H9 (cell line): ENCODE measurements at regions not wholly inside any gene's neighbourhood (a gene's known extent, or its start where the extent isn't known, plus 50 kb on each side); places are given as distances from the start of the nearest gene placed in this dataset.

Experiments
- DNase-seq: peaks from one replicate; pipeline ENCODE4 v3.0.0-alpha.2; 2017
- H2AFZ ChIP-seq: one replicate; pipeline ENCODE4 v1.6.1; 2013; ENCODE audit warnings: mild to moderate bottlenecking, low read length, control low read depth, moderate library complexity
- H2AK5ac ChIP-seq: 2 replicates; pipeline ENCODE4 v1.6.1; 2013; ENCODE audit warnings: low read length, control low read depth, mixed read lengths; ENCODE audit not compliant: insufficient read length
- H2BK120ac ChIP-seq: one replicate; pipeline ENCODE4 v1.6.1; 2013; ENCODE audit warnings: low read depth, mild to moderate bottlenecking, low read length, control low read depth, inconsistent platforms; ENCODE audit not compliant: poor library complexity, severe bottlenecking
- H2BK12ac ChIP-seq: 2 replicates; pipeline ENCODE4 v1.6.1; 2013; ENCODE audit warnings: low read length, control low read depth, mixed read lengths, low read depth; ENCODE audit not compliant: insufficient read length
- H2BK15ac ChIP-seq: 2 replicates; pipeline ENCODE4 v1.6.1; 2013; ENCODE audit warnings: low read depth, low read length, control low read depth
- H2BK20ac ChIP-seq: one replicate; pipeline ENCODE4 v1.6.1; 2013; ENCODE audit warnings: low read depth, mild to moderate bottlenecking, low read length, control low read depth, inconsistent platforms; ENCODE audit not compliant: poor library complexity, severe bottlenecking
- H2BK5ac ChIP-seq: 2 replicates; pipeline ENCODE4 v1.6.1; 2013; ENCODE audit warnings: low read length, control low read depth, mixed read lengths; ENCODE audit not compliant: insufficient read length
- H3K14ac ChIP-seq: 2 replicates; pipeline ENCODE4 v1.6.1; 2013; ENCODE audit warnings: low read length, control low read depth; ENCODE audit not compliant: insufficient read depth
- H3K18ac ChIP-seq: 2 replicates; pipeline ENCODE4 v1.6.1; 2013; ENCODE audit warnings: low read depth, mild to moderate bottlenecking, mixed read lengths, low read length, control low read depth; ENCODE audit not compliant: insufficient read length
- H3K23ac ChIP-seq: 2 replicates; pipeline ENCODE4 v1.6.1; 2013; ENCODE audit warnings: low read length, control low read depth, mixed read lengths, low read depth; ENCODE audit not compliant: insufficient read length
- H3K23me2 ChIP-seq: 2 replicates; pipeline ENCODE4 v1.6.1; 2013; ENCODE audit warnings: low read depth, mild to moderate bottlenecking, mixed read lengths, low read length, control low read depth; ENCODE audit not compliant: insufficient read length, poor library complexity, severe bottlenecking
- H3K27ac ChIP-seq: 2 replicates; pipeline ENCODE4 v1.5.1; 2013; ENCODE audit warnings: low read length, control low read depth, mixed read lengths, low read depth; ENCODE audit not compliant: insufficient read length
- H3K27me3 ChIP-seq: 2 replicates; pipeline ENCODE4 v1.6.1; 2013; ENCODE audit warnings: low read length, control low read depth, inconsistent platforms; ENCODE audit not compliant: insufficient read depth
- H3K4ac ChIP-seq: 2 replicates; pipeline ENCODE4 v1.6.1; 2013; ENCODE audit warnings: low read depth, mild to moderate bottlenecking, control low read depth, inconsistent platforms, low read length, moderate library complexity
- H3K4me1 ChIP-seq: 2 replicates; pipeline ENCODE4 v1.6.1; 2013; ENCODE audit warnings: low read length, control low read depth, inconsistent platforms; ENCODE audit not compliant: insufficient read depth
- H3K4me2 ChIP-seq: 2 replicates; pipeline ENCODE4 v1.6.1; 2013; ENCODE audit warnings: low read length, control low read depth, mixed read lengths; ENCODE audit not compliant: insufficient read length, insufficient read depth
- H3K56ac ChIP-seq: 2 replicates; pipeline ENCODE4 v1.6.1; 2013; ENCODE audit warnings: low read depth, mild to moderate bottlenecking, mixed read lengths, low read length, control low read depth; ENCODE audit not compliant: insufficient read length
- H3K79me1 ChIP-seq: 2 replicates; pipeline ENCODE4 v1.6.1; 2013; ENCODE audit warnings: low read depth, mild to moderate bottlenecking, moderate library complexity, low read length, control low read depth, inconsistent platforms; ENCODE audit not compliant: insufficient read depth, poor library complexity, severe bottlenecking
- H3K79me2 ChIP-seq: 2 replicates; pipeline ENCODE4 v1.6.1; 2013; ENCODE audit warnings: low read length, control low read depth, inconsistent platforms; ENCODE audit not compliant: insufficient read depth
- H3K9ac ChIP-seq: 2 replicates; pipeline ENCODE4 v1.6.1; 2013; ENCODE audit warnings: low read length, control low read depth, mixed read lengths; ENCODE audit not compliant: insufficient read length; ENCODE audit errors: extremely low read depth
- H3K9me3 ChIP-seq: one replicate; pipeline ENCODE4 v1.6.1; 2013; ENCODE audit warnings: low read depth, low read length, inconsistent platforms; ENCODE audit not compliant: control insufficient read depth
- H3T11ph ChIP-seq: one replicate; pipeline ENCODE4 v1.6.1; 2013; ENCODE audit warnings: mild to moderate bottlenecking, low read length, control low read depth, inconsistent platforms
- H4K20me1 ChIP-seq: one replicate; pipeline ENCODE4 v1.6.1; 2013; ENCODE audit not compliant: control insufficient read depth, insufficient read length, insufficient read depth
- H4K5ac ChIP-seq: 2 replicates; pipeline ENCODE4 v1.6.1; 2013; ENCODE audit warnings: low read depth, mild to moderate bottlenecking, mixed read lengths, low read length, control low read depth; ENCODE audit not compliant: insufficient read length
- H4K8ac ChIP-seq: replicated peaks from 2 replicates; pipeline ENCODE4 v1.6.1; 2013; ENCODE audit warnings: low read length, control low read depth, mixed read lengths, low read depth; ENCODE audit not compliant: insufficient read length
- H4K91ac ChIP-seq: 2 replicates; pipeline ENCODE4 v1.6.1; 2013; ENCODE audit warnings: low read depth, mild to moderate bottlenecking, moderate library complexity, mixed read lengths, low read length, control low read depth; ENCODE audit not compliant: insufficient read length
- H3K27ac Mint-ChIP-seq, 3 experiments: 2 replicates in 2 of 3; 3 replicates in 1 of 3; pipeline ENCODE4 v1.8.0; 2020 to 2021; ENCODE audit warnings: mixed read lengths in 3 of 3, mild to moderate bottlenecking in 1 of 3, moderate library complexity in 1 of 3
- H3K27me3 Mint-ChIP-seq: 2 replicates; pipeline ENCODE4 v1.8.0; 2021; ENCODE audit warnings: low read depth, mild to moderate bottlenecking, moderate library complexity, mixed read lengths
- H3K36me3 Mint-ChIP-seq, 3 experiments: 2 replicates in 2 of 3; 3 replicates in 1 of 3; pipeline ENCODE4 v1.8.0; 2020 to 2021; ENCODE audit warnings: low read depth in 3 of 3, mixed read lengths in 3 of 3; ENCODE audit not compliant: insufficient read depth in 1 of 3
- H3K4me1 Mint-ChIP-seq, 2 experiments: 2 replicates each; pipeline ENCODE4 v1.8.0; 2020; ENCODE audit warnings: mixed read lengths in 2 of 2
- H3K4me3 Mint-ChIP-seq, 2 experiments: 2 replicates in 1 of 2; 3 replicates in 1 of 2; pipeline ENCODE4 v1.8.0; 2020 to 2021; ENCODE audit warnings: mild to moderate bottlenecking in 2 of 2, mixed read lengths in 2 of 2, moderate library complexity in 1 of 2
- H3K9me3 Mint-ChIP-seq, 2 experiments: 2 replicates in 1 of 2; 3 replicates in 1 of 2; pipeline ENCODE4 v1.8.0; 2020; ENCODE audit warnings: mild to moderate bottlenecking in 2 of 2, mixed read lengths in 2 of 2, moderate library complexity in 1 of 2
- CTCF ChIP-seq: fragments of 200-600 bp; sonication (generic); conservative IDR thresholded peaks from 3 replicates; pipeline ENCODE4 v1.8.0; 2021; ENCODE audit warnings: antibody characterized with exemption, mild to moderate bottlenecking
- WGBS: extraction: QIAGEN DNeasy Blood & Tissue Kit; methylation state at CpG from one replicate; pipeline ENCODE4 v1.1.7; 2013; ENCODE audit warnings: missing lambda C conversion rate, low lambda C conversion rate, mixed read lengths; ENCODE audit not compliant: insufficient read length; ENCODE audit errors: extremely low coverage; 5-methylcytosine and 5-hydroxymethylcytosine counted together

- Histone ChIP-seq H3K18ac (no peak overlapping the region), H3T11ph (no peak overlapping the region), H2AFZ (no peak overlapping the region), H3K4me2 (no peak overlapping the region), H3K9me3 (no peaks in the 10 kb centered on the region), H3K27me3 (no peaks in the 10 kb centered on the region), H3K79me2 (no peaks in the 10 kb centered on the region), H2BK20ac (no peak overlapping the region), H2BK12ac (no peak overlapping the region), H3K56ac (no peak overlapping the region), H3K9ac (no peak overlapping the region), H4K5ac (no peak overlapping the region), H2BK120ac (no peak overlapping the region), H3K23ac (no peak overlapping the region), H2AK5ac (no peak overlapping the region), H3K23me2 (no peaks in the 10 kb centered on the region), H3K4me1 (no peaks in the 10 kb centered on the region), H4K20me1 (no peaks in the 10 kb centered on the region), H2BK15ac (no peak overlapping the region), H3K14ac (no peak overlapping the region), H3K27ac (no peak overlapping the region), H4K8ac (no peak overlapping the region), H3K4ac (no peak overlapping the region), H2BK5ac (no peak overlapping the region), H4K91ac (no peak overlapping the region), H3K79me1 (no peaks in the 10 kb centered on the region)
- no peak overlapping the region for H3K27ac Mint-ChIP-seq
- no peaks in the 10 kb centered on the region for H3K36me3 Mint-ChIP-seq
- no peaks in the 10 kb centered on the region for H3K9me3 Mint-ChIP-seq
- DNase-seq, result no peak
- H3K4me3 Mint-ChIP-seq, result no peak overlapping the region
- H3K27me3 Mint-ChIP-seq, result no peaks in the 10 kb centered on the region
- TF ChIP-seq CTCF, result no peak
- no CpG with 5 or more reads among the region's 1 CpG for WGBS
- peaks cover 0 to 5% of the 10 kb centered on the region in 2 experiments; a peak in 1 of 4 replicates for H3K4me1 Mint-ChIP-seq
Measured at GRCh38 chr3:147809206-147809605, 400.0 kb downstream of the ZIC1 start.
